GM20000 (cell line): ENCODE measurements at regions not wholly inside any gene's neighbourhood (a gene's known extent, or its start where the extent isn't known, plus 50 kb on each side); places are given as distances from the start of the nearest gene placed in this dataset.

ENCODE experiments used
- DNase-seq: peaks from one replicate; pipeline ENCODE4 v3.0.0; 2012; ENCODE audit warnings: low spot score
- CTCF ChIP-seq: IDR thresholded peaks from 2 replicates; pipeline ENCODE4 v1.5.1; 2012; ENCODE audit warnings: mild to moderate bottlenecking, control low read depth; ENCODE audit errors: extremely low read depth, missing control alignments

GRCh38 chr9:103811462-103811861, 282.6 kb upstream of the SMC2 start:
- no peak for DNase-seq
- no peak for TF ChIP-seq CTCF

- DNase-seq, result no peak
- no peak for TF ChIP-seq CTCF
These were observed 278.0 kb upstream of the SMC2 start for GRCh38 chr9:103816146-103816545.

- no peak for DNase-seq
- TF ChIP-seq CTCF, result no peak
These were observed 274.2 kb upstream of the SMC2 start for GRCh38 chr9:103819936-103820335.

- no peak for TF ChIP-seq CTCF
- no peak for DNase-seq
These were observed 273.0 kb upstream of the SMC2 start for GRCh38 chr9:103821115-103821514.

GRCh38 chr9:103837940-103838339, 256.2 kb upstream of the SMC2 start:
- DNase-seq, result no peak
- no peak for TF ChIP-seq CTCF

- TF ChIP-seq CTCF, result no peak
- no peak for DNase-seq
These were observed 254.9 kb upstream of the SMC2 start for GRCh38 chr9:103839197-103839596.

GRCh38 chr9:103867886-103868285, 226.2 kb upstream of the SMC2 start:
- no peak for DNase-seq
- TF ChIP-seq CTCF, result no peak
